ENCODE measurements at regions not wholly inside any gene's neighbourhood (a gene's known extent, or its start where the extent isn't known, plus 50 kb on each side); places are given as distances from the start of the nearest gene placed in this dataset.

GRCh38 chr2:240207661-240208060 lies 67.2 kb upstream of the OTOS start:
- Histone ChIP-seq H3K36me3 (no peaks in the 10 kb centered on the region), H4K20me1 (peaks cover 0 to 10% (median 0%) of the 10 kb centered on the region in 11 experiments; a peak in 1 of 22 replicates), H3K27ac (no peak overlapping the region; a peak in 1 of 22 replicates)

GRCh38 chr2:240208096-240208495 lies 67.6 kb upstream of the OTOS start:
- Histone ChIP-seq H3K27me3 (no peaks in the 10 kb centered on the region), H3K9ac (no peak overlapping the region), H3K4me3 (no peak overlapping the region), H3K9me3 (replicated peaks in 1 of 11) (peaks cover 0 to 16% (median 7%) of the 10 kb centered on the region in 11 experiments; a peak in 11 of 22 replicates), H3K27ac (no peak overlapping the region), H3K4me2 (0 out of 22 replicates have a peak overlapping the region, but pooled peaks of 1 of the 11 experiments have one; percentile 28), H3K36me3 (no peaks in the 10 kb centered on the region), H4K20me1 (peaks cover 0 to 10% (median 0%) of the 10 kb centered on the region in 11 experiments; a peak in 1 of 22 replicates), H3K4me1 (peaks cover 23 to 50% (median 41%) of the 10 kb centered on the region in 10 experiments)
- no peak for TF ChIP-seq Cebpa-rat (IDR thresholded peaks at IDR 0.05)

More at GRCh38 chr2:240207661-240208060, 67.2 kb upstream of the OTOS start:
- H3K27me3 ChIP-seq, result no peaks in the 10 kb centered on the region
- no peak overlapping the region for H3K9ac ChIP-seq
- H3K4me1 ChIP-seq, result peaks cover 23 to 46% (median 36%) of the 10 kb centered on the region in 10 experiments
- H3K4me3 ChIP-seq, result no peak overlapping the region
- H3K9me3 ChIP-seq (replicated peaks in 1 of 11), result peaks cover 0 to 16% (median 7%) of the 10 kb centered on the region in 11 experiments; a peak in 11 of 22 replicates
- no peak for TF ChIP-seq Cebpa-rat (IDR thresholded peaks at IDR 0.05)
- no peak overlapping the region for H3K4me2 ChIP-seq

- no peaks in the 10 kb centered on the region for H3K36me3 ChIP-seq
- H4K20me1 ChIP-seq, result peaks cover 0 to 10% (median 0%) of the 10 kb centered on the region in 11 experiments; a peak in 1 of 22 replicates
- H3K4me1 ChIP-seq, result peaks cover 23 to 55% (median 43%) of the 10 kb centered on the region in 10 experiments
- H3K27ac ChIP-seq, result no peak overlapping the region
- H3K9me3 ChIP-seq (replicated peaks in 1 of 11), result peaks cover 0 to 16% (median 7%) of the 10 kb centered on the region in 11 experiments; a peak in 11 of 22 replicates
- H3K9ac ChIP-seq, result no peak overlapping the region
- H3K4me2 ChIP-seq, result peak overlapping the region in 5 of 11 experiments; percentile 15 to 28 (median 17); a peak in 2 of 22 replicates
- H3K4me3 ChIP-seq, result no peak overlapping the region
- H3K27me3 ChIP-seq, result no peaks in the 10 kb centered on the region
- TF ChIP-seq Cebpa-rat (IDR thresholded peaks at IDR 0.05), result no peak
Measured at GRCh38 chr2:240208631-240209211, 68.3 kb upstream of the OTOS start.

- Histone ChIP-seq H3K27ac (no peak overlapping the region), H3K4me1 (peaks cover 20 to 55% (median 42%) of the 10 kb centered on the region in 10 experiments), H3K4me3 (no peak overlapping the region), H3K27me3 (no peaks in the 10 kb centered on the region), H3K4me2 (no peak overlapping the region), H3K36me3 (no peaks in the 10 kb centered on the region), H3K9ac (no peak overlapping the region), H3K9me3 (replicated peaks in 1 of 11) (peaks cover 0 to 16% (median 7%) of the 10 kb centered on the region in 11 experiments; a peak in 11 of 22 replicates), H4K20me1 (peaks cover 0 to 10% (median 0%) of the 10 kb centered on the region in 11 experiments; a peak in 1 of 22 replicates)
- no peak for TF ChIP-seq Cebpa-rat (IDR thresholded peaks at IDR 0.05)
Measured at GRCh38 chr2:240209493-240209892, 69.0 kb upstream of the OTOS start.

GRCh38 chr2:240210198-240210965 lies 69.9 kb upstream of the OTOS start:
- Histone ChIP-seq H3K36me3 (no peaks in the 10 kb centered on the region), H3K9me3 (replicated peaks in 1 of 11) (peaks cover 0 to 16% (median 7%) of the 10 kb centered on the region in 11 experiments; a peak in 11 of 22 replicates), H4K20me1 (peaks cover 0 to 10% (median 0%) of the 10 kb centered on the region in 11 experiments; a peak in 1 of 22 replicates), H3K4me1 (peaks cover 11 to 49% (median 35%) of the 10 kb centered on the region in 10 experiments), H3K27me3 (no peaks in the 10 kb centered on the region), H3K4me2 (no peak overlapping the region), H3K4me3 (no peak overlapping the region), H3K27ac (no peak overlapping the region), H3K9ac (no peak overlapping the region)
- no peak for TF ChIP-seq Cebpa-rat (IDR thresholded peaks at IDR 0.05)

- Histone ChIP-seq H3K4me3 (no peak overlapping the region), H3K36me3 (no peaks in the 10 kb centered on the region), H4K20me1 (peaks cover 0 to 10% (median 0%) of the 10 kb centered on the region in 11 experiments; a peak in 1 of 22 replicates), H3K27me3 (no peaks in the 10 kb centered on the region), H3K4me2 (peak overlapping the region; percentile 41 to 85 (median 72); a peak in 18 of 22 replicates), H3K27ac (no peak overlapping the region), H3K9me3 (replicated peaks in 1 of 11) (peaks cover 0 to 16% (median 7%) of the 10 kb centered on the region in 11 experiments; a peak in 11 of 22 replicates), H3K9ac (no peak overlapping the region), H3K4me1 (peaks cover 8 to 47% (median 31%) of the 10 kb centered on the region in 10 experiments)
- TF ChIP-seq Cebpa-rat (IDR thresholded peaks at IDR 0.05), result no peak
Measured at GRCh38 chr2:240211096-240211495, 70.6 kb upstream of the OTOS start.

GRCh38 chr2:240211598-240212424 lies 71.4 kb upstream of the OTOS start:
- peaks cover 0 to 10% (median 2%) of the 10 kb centered on the region in 11 experiments; a peak in 11 of 22 replicates for H3K9me3 ChIP-seq (replicated peaks in 1 of 11)
- TF ChIP-seq Cebpa-rat (IDR thresholded peaks at IDR 0.05), result no peak
- peaks cover 0 to 10% (median 0%) of the 10 kb centered on the region in 11 experiments; a peak in 1 of 22 replicates for H4K20me1 ChIP-seq
- no peaks in the 10 kb centered on the region for H3K27me3 ChIP-seq
- H3K27ac ChIP-seq, result no peak overlapping the region
- H3K4me2 ChIP-seq, result peak overlapping the region; percentile 41 to 85 (median 72); a peak in 21 of 22 replicates
- no peaks in the 10 kb centered on the region for H3K36me3 ChIP-seq
- peaks cover 8 to 47% (median 31%) of the 10 kb centered on the region in 10 experiments for H3K4me1 ChIP-seq
- H3K9ac ChIP-seq, result no peak overlapping the region
- H3K4me3 ChIP-seq, result no peak overlapping the region

Data from BLaER1 treated with 17β-estradiol and CSF1 and Interleukin-3, amounts not matched to agents 10 nM and 100 nM (cell line).